NT2/D1 (cell line): ENCODE measurements at regions not wholly inside any gene's neighbourhood (a gene's known extent, or its start where the extent isn't known, plus 50 kb on each side); places are given as distances from the start of the nearest gene placed in this dataset.

Experiments used
- YY1 ChIP-seq: IDR thresholded peaks from 2 replicates; pipeline ENCODE4 v1.6.1; 2011; ENCODE audit not compliant: insufficient read length, insufficient read depth
- ZNF274 ChIP-seq: IDR thresholded peaks from 2 replicates; pipeline ENCODE4 v1.6.1; 2011; ENCODE audit warnings: mild to moderate bottlenecking, low read depth, low read length

DNA sequence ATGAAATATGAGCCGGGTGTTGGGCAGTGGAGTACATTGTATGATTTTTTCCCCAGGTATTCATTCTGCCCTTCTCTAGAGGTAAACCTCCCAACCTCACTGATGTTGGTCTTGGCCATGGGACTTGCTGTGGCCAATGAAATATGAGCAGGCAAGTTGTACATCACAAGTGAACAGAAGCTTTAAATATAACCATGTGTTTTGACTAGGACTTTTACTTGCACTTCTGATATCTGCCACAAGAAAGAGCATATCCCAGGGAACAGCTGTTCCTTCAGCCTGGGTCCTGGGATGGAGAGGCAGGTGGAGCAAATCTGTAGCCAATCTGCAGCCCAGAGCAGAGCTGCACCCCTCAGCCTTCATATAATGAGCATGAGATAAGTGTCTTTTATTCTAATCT is 109.8 kb upstream of the PALS2 start:
- TF ChIP-seq ZNF274, result no peak
- no peak for TF ChIP-seq YY1
